Right lobe of liver (tissue), 4 donors: ENCODE measurements at regions not wholly inside any gene's neighbourhood (a gene's known extent, or its start where the extent isn't known, plus 50 kb on each side); places are given as distances from the start of the nearest gene placed in this dataset.

ENCODE experiments used
- CTCF ChIP-seq, 4 donors: fragments of 200-600 bp in 3 of 4; fragments of 450-650 bp in 1 of 4; IDR thresholded peaks; one replicate each; pipeline versions ENCODE4 v1.5.1 to v1.8.0; 2016 to 2022; ENCODE audit warnings: antibody characterized with exemption in 4 of 4, mild to moderate bottlenecking in 2 of 4
- POLR2A ChIP-seq: fragments of 450-650 bp; IDR thresholded peaks from one replicate; pipeline ENCODE4 v1.6.1; 2017; ENCODE audit warnings: antibody characterized with exemption, mild to moderate bottlenecking
- donor health status: DM: no; HTN: no; CAD: no.
- donor health status: DM: no; HTN: no; CAD: no.
- donor health status: DM: no; HTN: yes; CAD: no.

GRCh38 chr7:53218730-53219504, 183.5 kb downstream of the POM121L12 start:
- TF ChIP-seq CTCF (IDR thresholded peaks at IDR 0.05) (no peak), POLR2A (no peak)
